C4-2B (cell line): ENCODE measurements at regions not wholly inside any gene's neighbourhood (a gene's known extent, or its start where the extent isn't known, plus 50 kb on each side); places are given as distances from the start of the nearest gene placed in this dataset.

Source experiments
- ZFX ChIP-seq: fragments of 450-650 bp; IDR thresholded peaks from 2 replicates; pipeline ENCODE4 v1.6.1; 2017
- TF ChIP-seq, protein P1 (sequence below): fragments of 450-650 bp; conservative IDR thresholded peaks from 2 replicates; pipeline ENCODE4 v1.5.1; 2017; ENCODE audit warnings: mild to moderate bottlenecking

GRCh38 chr16:51532551-51532950 is 381.5 kb upstream of the SALL1 start:
- TF ChIP-seq, protein P1, sequence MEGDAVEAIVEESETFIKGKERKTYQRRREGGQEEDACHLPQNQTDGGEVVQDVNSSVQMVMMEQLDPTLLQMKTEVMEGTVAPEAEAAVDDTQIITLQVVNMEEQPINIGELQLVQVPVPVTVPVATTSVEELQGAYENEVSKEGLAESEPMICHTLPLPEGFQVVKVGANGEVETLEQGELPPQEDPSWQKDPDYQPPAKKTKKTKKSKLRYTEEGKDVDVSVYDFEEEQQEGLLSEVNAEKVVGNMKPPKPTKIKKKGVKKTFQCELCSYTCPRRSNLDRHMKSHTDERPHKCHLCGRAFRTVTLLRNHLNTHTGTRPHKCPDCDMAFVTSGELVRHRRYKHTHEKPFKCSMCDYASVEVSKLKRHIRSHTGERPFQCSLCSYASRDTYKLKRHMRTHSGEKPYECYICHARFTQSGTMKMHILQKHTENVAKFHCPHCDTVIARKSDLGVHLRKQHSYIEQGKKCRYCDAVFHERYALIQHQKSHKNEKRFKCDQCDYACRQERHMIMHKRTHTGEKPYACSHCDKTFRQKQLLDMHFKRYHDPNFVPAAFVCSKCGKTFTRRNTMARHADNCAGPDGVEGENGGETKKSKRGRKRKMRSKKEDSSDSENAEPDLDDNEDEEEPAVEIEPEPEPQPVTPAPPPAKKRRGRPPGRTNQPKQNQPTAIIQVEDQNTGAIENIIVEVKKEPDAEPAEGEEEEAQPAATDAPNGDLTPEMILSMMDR: no peak
- no peak for TF ChIP-seq ZFX
